ENCODE measurements at regions not wholly inside any gene's neighbourhood (a gene's known extent, or its start where the extent isn't known, plus 50 kb on each side); places are given as distances from the start of the nearest gene placed in this dataset.

GRCh38 chr18:59959073-59959472, 59.3 kb downstream of the PMAIP1 start:
- no peak for TF ChIP-seq CTCF (IDR thresholded peaks at IDR 0.05)
- no peaks in the 10 kb centered on the region for H3K36me3 Mint-ChIP-seq (ENCODE audit: unreplicated experiment)
- H3K4me3 Mint-ChIP-seq (ENCODE audit: unreplicated experiment) = no peak overlapping the region
- H3K9me3 Mint-ChIP-seq (ENCODE audit: unreplicated experiment) = no peaks in the 10 kb centered on the region
- peaks cover 13% of the 10 kb centered on the region for H3K4me1 Mint-ChIP-seq (ENCODE audit: unreplicated experiment)
- H3K27me3 Mint-ChIP-seq (ENCODE audit: unreplicated experiment) = peaks cover 24% of the 10 kb centered on the region
- DNase-seq (ENCODE audit: extremely low spot score, unreplicated experiment) = no peak
- H3K27ac Mint-ChIP-seq (ENCODE audit: unreplicated experiment) = no peak overlapping the region

GRCh38 chr18:59957957-59958356, 58.2 kb downstream of the PMAIP1 start:
- no peak for DNase-seq (ENCODE audit: extremely low spot score, unreplicated experiment)
- no peaks in the 10 kb centered on the region for H3K36me3 Mint-ChIP-seq (ENCODE audit: unreplicated experiment)
- H3K27ac Mint-ChIP-seq (ENCODE audit: unreplicated experiment) = no peak overlapping the region
- H3K9me3 Mint-ChIP-seq (ENCODE audit: unreplicated experiment) = no peaks in the 10 kb centered on the region
- no peak overlapping the region for H3K4me3 Mint-ChIP-seq (ENCODE audit: unreplicated experiment)
- H3K27me3 Mint-ChIP-seq (ENCODE audit: unreplicated experiment) = peaks cover 17% of the 10 kb centered on the region
- no peak for TF ChIP-seq CTCF (IDR thresholded peaks at IDR 0.05)
- peaks cover 14% of the 10 kb centered on the region for H3K4me1 Mint-ChIP-seq (ENCODE audit: unreplicated experiment)

GRCh38 chr18:59954755-59955156, 55.0 kb downstream of the PMAIP1 start:
- no peak for DNase-seq (ENCODE audit: extremely low spot score, unreplicated experiment)
- Mint-ChIP-seq H3K27me3 (ENCODE audit: unreplicated experiment) (peaks cover 8% of the 10 kb centered on the region), H3K36me3 (ENCODE audit: unreplicated experiment) (no peaks in the 10 kb centered on the region), H3K4me3 (ENCODE audit: unreplicated experiment) (no peak overlapping the region), H3K9me3 (ENCODE audit: unreplicated experiment) (no peaks in the 10 kb centered on the region), H3K27ac (ENCODE audit: unreplicated experiment) (no peak overlapping the region), H3K4me1 (ENCODE audit: unreplicated experiment) (peaks cover 14% of the 10 kb centered on the region)
- no peak for TF ChIP-seq CTCF (IDR thresholded peaks at IDR 0.05)

- no peak overlapping the region for H3K27ac Mint-ChIP-seq (ENCODE audit: unreplicated experiment)
- no peaks in the 10 kb centered on the region for H3K36me3 Mint-ChIP-seq (ENCODE audit: unreplicated experiment)
- H3K27me3 Mint-ChIP-seq (ENCODE audit: unreplicated experiment) = peaks cover 8% of the 10 kb centered on the region
- peaks cover 14% of the 10 kb centered on the region for H3K4me1 Mint-ChIP-seq (ENCODE audit: unreplicated experiment)
- TF ChIP-seq CTCF (IDR thresholded peaks at IDR 0.05) = no peak
- H3K9me3 Mint-ChIP-seq (ENCODE audit: unreplicated experiment) = no peaks in the 10 kb centered on the region
- no peak overlapping the region for H3K4me3 Mint-ChIP-seq (ENCODE audit: unreplicated experiment)
- no peak for DNase-seq (ENCODE audit: extremely low spot score, unreplicated experiment)
Observed at GRCh38 chr18:59954241-59954640, 54.4 kb downstream of the PMAIP1 start.
